AG10803 (cell line): ENCODE measurements at regions not wholly inside any gene's neighbourhood (a gene's known extent, or its start where the extent isn't known, plus 50 kb on each side); places are given as distances from the start of the nearest gene placed in this dataset.
"Not testable (repeated sequence)": the region's sequence is repeated elsewhere in the genome, so short reads cannot be mapped to it uniquely, and the experiment has no call there.

Source experiments
- DNase-seq: peaks from one replicate; pipeline ENCODE4 v3.0.0; 2010; ENCODE audit warnings: low read depth
- H3K4me3 ChIP-seq: 2 replicates; pipeline ENCODE4 v1.5.1; 2011; ENCODE audit warnings: mild to moderate bottlenecking, low read length, control low read depth
- TF ChIP-seq, protein P1 (sequence below): conservative IDR thresholded peaks from 2 replicates; pipeline ENCODE4 v1.5.1; 2011; ENCODE audit warnings: mild to moderate bottlenecking, low read length, control low read depth, inconsistent platforms

DNA sequence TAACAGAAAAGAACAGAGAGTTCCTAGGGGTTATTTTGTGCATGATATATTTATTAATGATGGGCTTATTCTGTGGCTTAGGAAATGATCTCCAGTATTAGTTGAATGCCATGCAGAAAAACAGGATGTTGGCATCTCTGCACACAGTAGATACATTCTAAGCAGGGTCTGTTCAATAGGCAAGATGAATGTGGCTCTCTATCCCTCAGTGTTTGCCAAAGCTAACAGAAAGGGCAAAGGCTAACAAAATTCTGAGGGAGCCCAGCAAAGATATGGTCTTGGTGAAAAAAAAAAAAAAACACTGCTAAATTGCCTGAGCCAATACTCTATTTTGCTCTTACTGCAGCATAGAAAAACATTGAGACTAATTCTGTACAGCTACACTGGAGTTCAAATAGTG, 1095.8 kb downstream of the UQCRFS1 start:
- no peak for DNase-seq
- TF ChIP-seq, protein P1, sequence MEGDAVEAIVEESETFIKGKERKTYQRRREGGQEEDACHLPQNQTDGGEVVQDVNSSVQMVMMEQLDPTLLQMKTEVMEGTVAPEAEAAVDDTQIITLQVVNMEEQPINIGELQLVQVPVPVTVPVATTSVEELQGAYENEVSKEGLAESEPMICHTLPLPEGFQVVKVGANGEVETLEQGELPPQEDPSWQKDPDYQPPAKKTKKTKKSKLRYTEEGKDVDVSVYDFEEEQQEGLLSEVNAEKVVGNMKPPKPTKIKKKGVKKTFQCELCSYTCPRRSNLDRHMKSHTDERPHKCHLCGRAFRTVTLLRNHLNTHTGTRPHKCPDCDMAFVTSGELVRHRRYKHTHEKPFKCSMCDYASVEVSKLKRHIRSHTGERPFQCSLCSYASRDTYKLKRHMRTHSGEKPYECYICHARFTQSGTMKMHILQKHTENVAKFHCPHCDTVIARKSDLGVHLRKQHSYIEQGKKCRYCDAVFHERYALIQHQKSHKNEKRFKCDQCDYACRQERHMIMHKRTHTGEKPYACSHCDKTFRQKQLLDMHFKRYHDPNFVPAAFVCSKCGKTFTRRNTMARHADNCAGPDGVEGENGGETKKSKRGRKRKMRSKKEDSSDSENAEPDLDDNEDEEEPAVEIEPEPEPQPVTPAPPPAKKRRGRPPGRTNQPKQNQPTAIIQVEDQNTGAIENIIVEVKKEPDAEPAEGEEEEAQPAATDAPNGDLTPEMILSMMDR, result no peak
- no peak overlapping the region for H3K4me3 ChIP-seq

- DNase-seq, result not testable (repeated sequence)
Observed at GRCh38 chr19:28116379-28116778, 1096.6 kb downstream of the UQCRFS1 start.

GRCh38 chr19:28103921-28104320, 1109.0 kb downstream of the UQCRFS1 start:
- TF ChIP-seq, protein P1, result no peak
- no peak overlapping the region for H3K4me3 ChIP-seq
- DNase-seq, result no peak

More at GRCh38 chr19:28116379-28116778, 1096.6 kb downstream of the UQCRFS1 start:
- H3K4me3 ChIP-seq, result not testable (repeated sequence)

DNA sequence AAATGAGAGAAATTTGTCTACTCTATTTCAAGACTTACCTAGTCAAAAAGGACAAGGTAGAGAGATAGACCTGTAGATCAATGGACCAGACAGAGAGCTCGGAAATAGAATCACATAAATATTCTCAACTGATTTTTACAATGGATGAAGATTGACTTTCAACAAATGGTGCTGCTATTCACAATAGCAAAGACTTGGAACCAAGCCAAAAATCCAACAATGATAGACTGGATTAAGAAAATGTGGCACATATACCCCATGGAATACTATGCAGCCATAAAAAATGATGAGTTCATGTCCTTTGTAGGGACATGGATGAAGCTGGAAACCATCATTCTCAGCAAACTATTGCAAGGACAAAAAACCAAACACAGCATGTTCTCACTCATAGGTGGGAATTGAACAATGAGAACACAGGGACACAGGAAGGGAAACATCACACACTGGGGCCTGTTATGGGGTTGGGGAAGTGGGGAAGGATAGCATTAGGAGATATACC, 1128.2 kb downstream of the UQCRFS1 start:
- not testable (repeated sequence) for H3K4me3 ChIP-seq, DNase-seq

DNA sequence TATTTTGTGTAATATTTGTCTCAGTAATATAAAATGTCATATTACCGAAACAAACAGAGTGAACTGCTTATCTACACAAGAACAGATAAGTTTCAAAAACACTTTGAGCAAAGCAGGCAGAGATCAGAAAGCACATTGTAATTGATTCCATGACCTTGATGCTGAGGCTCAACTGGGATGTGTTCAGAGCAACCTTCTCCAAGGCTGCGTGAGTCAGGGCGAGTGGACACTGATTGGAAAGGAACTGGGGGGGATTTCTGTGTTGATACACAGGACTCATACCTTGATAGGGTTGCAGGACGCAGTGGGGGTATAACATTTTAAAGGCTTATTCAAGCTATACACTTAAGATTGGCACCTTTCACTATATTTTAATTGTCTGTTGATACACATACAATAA, 1136.3 kb downstream of the UQCRFS1 start:
- TF ChIP-seq, protein P1, result no peak
- DNase-seq, result no peak
- no peak overlapping the region for H3K4me3 ChIP-seq

GRCh38 chr19:28075229-28075628, 1137.7 kb downstream of the UQCRFS1 start:
- H3K4me3 ChIP-seq, result no peak overlapping the region
- no peak for DNase-seq

DNA sequence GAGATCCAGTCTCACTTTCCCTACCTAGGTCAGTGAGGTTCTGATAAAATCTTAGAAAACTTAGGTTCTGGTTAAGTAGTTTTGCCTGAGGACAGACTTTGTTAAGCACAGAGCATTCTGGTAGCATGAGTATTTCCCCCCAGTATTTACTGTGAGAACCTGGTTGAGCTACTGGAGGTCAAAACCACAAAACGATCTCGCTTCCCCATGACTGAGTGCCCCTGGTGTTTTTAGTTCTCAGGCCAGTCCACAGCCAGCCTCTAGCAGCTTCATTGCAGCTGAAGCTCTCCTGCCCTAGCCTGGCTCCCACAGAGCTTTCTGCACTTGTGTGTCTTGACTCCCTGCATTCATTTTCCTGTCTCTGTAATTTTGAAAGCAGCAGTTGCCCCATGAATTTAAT, 1138.2 kb downstream of the UQCRFS1 start:
- DNase-seq, result no peak
- H3K4me3 ChIP-seq, result no peak overlapping the region
- TF ChIP-seq, protein P1, result no peak

More at GRCh38 chr19:28075229-28075628, 1137.7 kb downstream of the UQCRFS1 start:
- TF ChIP-seq, protein P1, result no peak

DNA sequence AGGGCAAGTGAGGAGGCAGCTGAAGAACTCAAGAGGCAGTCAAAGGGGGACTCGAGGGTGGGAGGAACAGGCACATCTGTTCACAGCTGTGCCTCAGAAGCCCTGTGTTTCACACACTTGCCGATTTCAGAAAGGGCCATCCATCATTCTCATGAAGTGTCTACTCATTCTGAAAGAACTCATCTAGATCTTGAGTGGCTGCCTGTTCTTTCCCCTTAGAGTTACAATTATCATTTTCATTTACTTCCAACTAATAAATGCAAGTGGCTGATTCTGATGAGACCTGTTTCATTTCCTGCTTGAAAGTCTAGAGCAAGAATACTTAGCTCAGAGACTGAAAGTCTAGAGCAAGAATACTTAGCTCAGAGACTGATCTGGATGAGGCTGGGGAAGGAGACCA, 1145.1 kb downstream of the UQCRFS1 start:
- DNase-seq, result no peak
- no peak overlapping the region for H3K4me3 ChIP-seq
- TF ChIP-seq, protein P1, result no peak
